ENCODE measurements at regions not wholly inside any gene's neighbourhood (a gene's known extent, or its start where the extent isn't known, plus 50 kb on each side); places are given as distances from the start of the nearest gene placed in this dataset.
"Not testable (repeated sequence)": the region's sequence is repeated elsewhere in the genome, so short reads cannot be mapped to it uniquely, and the experiment has no call there.

DNA sequence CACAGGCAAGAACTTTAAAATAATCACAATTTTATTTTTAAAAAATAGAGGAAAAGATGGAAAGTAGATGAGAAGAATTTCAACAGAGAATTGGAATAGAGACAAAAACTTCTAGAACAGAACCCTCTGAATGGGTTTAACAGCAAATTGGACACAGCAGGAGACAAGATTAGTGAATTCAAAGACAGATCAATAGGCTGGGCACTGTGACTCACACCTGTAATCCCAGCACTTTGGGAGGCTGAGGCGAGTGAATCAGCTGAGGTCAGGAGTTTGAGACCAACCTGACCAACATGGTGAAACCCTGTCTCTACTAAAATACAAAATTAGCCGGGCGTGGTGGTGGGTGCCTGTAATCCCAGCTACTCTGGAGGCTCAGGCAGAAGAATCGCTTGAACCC, 49.9 kb upstream of the CFAP126 start:
- TF ChIP-seq CTCF, POLR2A (IDR thresholded peaks at IDR 0.05): not testable (repeated sequence)

Measured in thyroid gland (tissue), 4 donors.